ENCODE measurements at regions not wholly inside any gene's neighbourhood (a gene's known extent, or its start where the extent isn't known, plus 50 kb on each side); places are given as distances from the start of the nearest gene placed in this dataset.

- TF ChIP-seq CTCF (IDR thresholded peaks at IDR 0.05; ENCODE audit: control extremely low read depth in 1 of 3, insufficient read depth in 1 of 3, low read depth in 1 of 3, low read length in 3 of 3), result no peak
- no peak for TF ChIP-seq NRF1 (IDR thresholded peaks at IDR 0.05; ENCODE audit: low read depth, low read length)
- no peak for TF ChIP-seq POLR2A (IDR thresholded peaks at IDR 0.05; ENCODE audit: control extremely low read depth in 1 of 2, low read depth in 2 of 2, low read length in 2 of 2)
- no peak for TF ChIP-seq SIRT6 (IDR thresholded peaks at IDR 0.05; ENCODE audit: low read length)
- no peak for TF ChIP-seq USF2 (IDR thresholded peaks at IDR 0.05; ENCODE audit: low read length)
- TF ChIP-seq MAFK (IDR thresholded peaks at IDR 0.05; ENCODE audit: low read depth, low read length), result no peak
- no peak for TF ChIP-seq POLR2AphosphoS5 (IDR thresholded peaks at IDR 0.05; ENCODE audit: low read depth, low read length)
- TF ChIP-seq CHD7 (IDR thresholded peaks at IDR 0.05; ENCODE audit: insufficient replicate concordance, low read length), result no peak
- TF ChIP-seq GTF2F1 (IDR thresholded peaks at IDR 0.05; ENCODE audit: borderline replicate concordance, low read depth, low read length), result no peak
- TF ChIP-seq RAD21 (IDR thresholded peaks at IDR 0.05 in 1 of 2, conservative IDR thresholded peaks at IDR 0.05 in 1 of 2; ENCODE audit: low read depth in 2 of 2, low read length in 2 of 2), result no peak
These were observed 129.1 kb upstream of the PITX2 start for GRCh38 chr4:110751986-110752385.
